HFFc6 (cell line): ENCODE measurements at regions not wholly inside any gene's neighbourhood (a gene's known extent, or its start where the extent isn't known, plus 50 kb on each side); places are given as distances from the start of the nearest gene placed in this dataset.

ENCODE experiments used
- DNase-seq: peaks from one replicate; pipeline ENCODE4 v3.0.0-alpha.2; 2018
- H3K27ac Mint-ChIP-seq: 2 replicates; pipeline ENCODE4 v1.8.0; 2020; ENCODE audit warnings: mild to moderate bottlenecking, mixed read lengths
- H3K27me3 Mint-ChIP-seq: 2 replicates; pipeline ENCODE4 v1.8.0; 2021; ENCODE audit warnings: mild to moderate bottlenecking, moderate library complexity, mixed read lengths; ENCODE audit not compliant: insufficient read depth
- H3K36me3 Mint-ChIP-seq: 2 replicates; pipeline ENCODE4 v1.8.0; 2021; ENCODE audit warnings: low read depth, mixed read lengths
- H3K4me1 Mint-ChIP-seq: 2 replicates; pipeline ENCODE4 v1.8.0; 2020; ENCODE audit warnings: low read depth, mixed read lengths
- H3K4me3 Mint-ChIP-seq: 2 replicates; pipeline ENCODE4 v1.8.0; 2020; ENCODE audit warnings: mild to moderate bottlenecking, moderate library complexity, mixed read lengths
- H3K9me3 Mint-ChIP-seq: 2 replicates; pipeline ENCODE4 v1.8.0; 2020; ENCODE audit warnings: mild to moderate bottlenecking, mixed read lengths
- CTCF ChIP-seq: fragments of 200-600 bp; sonication (generic); IDR thresholded peaks from 2 replicates; pipeline ENCODE4 v1.5.0; 2021; ENCODE audit warnings: antibody characterized with exemption, mild to moderate bottlenecking

- peaks cover 46% of the 10 kb centered on the region for H3K9me3 Mint-ChIP-seq
- no peaks in the 10 kb centered on the region for H3K27me3 Mint-ChIP-seq
- no peaks in the 10 kb centered on the region for H3K36me3 Mint-ChIP-seq
- no peak overlapping the region for H3K27ac Mint-ChIP-seq
- no peak for TF ChIP-seq CTCF
- no peak for DNase-seq
- no peak overlapping the region for H3K4me3 Mint-ChIP-seq
- H3K4me1 Mint-ChIP-seq = no peaks in the 10 kb centered on the region
Measured at GRCh38 chr4:23162275-23162674, 469.5 kb downstream of the GBA3 start.

GRCh38 chr4:23161787-23162186 lies 469.1 kb downstream of the GBA3 start:
- TF ChIP-seq CTCF = no peak
- Mint-ChIP-seq H3K9me3 (peaks cover 49% of the 10 kb centered on the region), H3K4me3 (no peak overlapping the region), H3K4me1 (no peaks in the 10 kb centered on the region), H3K27me3 (no peaks in the 10 kb centered on the region), H3K36me3 (no peaks in the 10 kb centered on the region), H3K27ac (no peak overlapping the region)
- DNase-seq = no peak

- Mint-ChIP-seq H3K27me3 (no peaks in the 10 kb centered on the region; the same call in 1 of the 2 replicates), H3K4me1 (no peaks in the 10 kb centered on the region), H3K9me3 (peaks cover 44% of the 10 kb centered on the region), H3K4me3 (no peak overlapping the region), H3K27ac (no peak overlapping the region), H3K36me3 (no peaks in the 10 kb centered on the region)
- no peak for TF ChIP-seq CTCF
- no peak for DNase-seq
Measured at GRCh38 chr4:23153076-23153475, 460.3 kb downstream of the GBA3 start.

GRCh38 chr4:23149815-23150214 lies 457.1 kb downstream of the GBA3 start:
- H3K4me3 Mint-ChIP-seq = no peak overlapping the region
- H3K36me3 Mint-ChIP-seq = no peaks in the 10 kb centered on the region
- no peak for DNase-seq
- H3K4me1 Mint-ChIP-seq = no peaks in the 10 kb centered on the region
- no peak for TF ChIP-seq CTCF
- H3K27me3 Mint-ChIP-seq = no peaks in the 10 kb centered on the region
- peaks cover 39% of the 10 kb centered on the region for H3K9me3 Mint-ChIP-seq
- H3K27ac Mint-ChIP-seq = no peak overlapping the region

GRCh38 chr4:23144707-23145106 lies 452.0 kb downstream of the GBA3 start:
- H3K4me1 Mint-ChIP-seq = no peaks in the 10 kb centered on the region
- H3K27me3 Mint-ChIP-seq = no peaks in the 10 kb centered on the region
- no peaks in the 10 kb centered on the region for H3K36me3 Mint-ChIP-seq
- H3K4me3 Mint-ChIP-seq = no peak overlapping the region
- no peak overlapping the region for H3K27ac Mint-ChIP-seq
- TF ChIP-seq CTCF = no peak
- H3K9me3 Mint-ChIP-seq = peaks cover 23% of the 10 kb centered on the region
- DNase-seq = no peak
